Stimulated activated CD4-positive, alpha-beta T cell treated with anti-CD3 and anti-CD28 coated beads, Interleukin-4, amount 100 ng/mL, for 4 hours (primary cell): ENCODE measurements at regions not wholly inside any gene's neighbourhood (a gene's known extent, or its start where the extent isn't known, plus 50 kb on each side); places are given as distances from the start of the nearest gene placed in this dataset.

Experiments used
- DNase-seq, 2 experiments: peaks; one replicate each; pipeline ENCODE4 v3.0.0-alpha.2; 2020

DNA sequence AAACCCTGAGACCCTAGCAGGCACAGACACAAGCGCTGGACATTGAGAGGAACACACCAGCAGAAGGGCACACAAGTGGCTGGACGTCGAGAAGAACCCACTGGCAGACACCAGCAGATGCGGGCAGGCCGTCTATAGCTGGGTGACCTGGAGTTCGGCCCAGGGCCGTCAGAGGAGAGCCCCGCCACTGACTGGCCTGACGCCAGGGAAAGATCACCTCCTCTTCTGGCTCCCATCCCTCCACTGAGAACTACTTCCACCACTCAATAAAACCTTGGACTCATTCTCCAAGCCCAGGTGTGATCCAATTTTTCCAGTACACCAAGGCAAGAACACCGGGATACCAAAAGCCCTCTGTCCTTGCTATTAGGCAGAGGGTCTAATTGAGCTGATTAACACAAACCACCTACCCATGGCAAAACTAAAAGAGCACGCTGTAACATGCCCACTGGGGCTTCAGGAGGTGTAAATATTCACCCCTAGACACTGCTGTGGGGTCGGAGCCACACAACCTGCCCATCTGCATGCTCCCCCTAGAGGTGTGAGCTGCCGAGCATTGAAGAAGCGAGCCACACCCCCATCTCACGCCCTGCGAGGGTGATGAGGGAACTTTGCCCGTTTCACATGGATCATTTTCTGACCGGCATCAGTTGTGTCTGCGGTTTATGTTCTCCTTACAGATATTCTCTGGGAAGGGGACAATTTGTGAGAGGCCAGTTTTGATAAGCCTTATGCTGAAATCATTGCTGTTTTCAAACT lies 104.8 kb downstream of the HLX start:
- no peak for DNase-seq

DNA sequence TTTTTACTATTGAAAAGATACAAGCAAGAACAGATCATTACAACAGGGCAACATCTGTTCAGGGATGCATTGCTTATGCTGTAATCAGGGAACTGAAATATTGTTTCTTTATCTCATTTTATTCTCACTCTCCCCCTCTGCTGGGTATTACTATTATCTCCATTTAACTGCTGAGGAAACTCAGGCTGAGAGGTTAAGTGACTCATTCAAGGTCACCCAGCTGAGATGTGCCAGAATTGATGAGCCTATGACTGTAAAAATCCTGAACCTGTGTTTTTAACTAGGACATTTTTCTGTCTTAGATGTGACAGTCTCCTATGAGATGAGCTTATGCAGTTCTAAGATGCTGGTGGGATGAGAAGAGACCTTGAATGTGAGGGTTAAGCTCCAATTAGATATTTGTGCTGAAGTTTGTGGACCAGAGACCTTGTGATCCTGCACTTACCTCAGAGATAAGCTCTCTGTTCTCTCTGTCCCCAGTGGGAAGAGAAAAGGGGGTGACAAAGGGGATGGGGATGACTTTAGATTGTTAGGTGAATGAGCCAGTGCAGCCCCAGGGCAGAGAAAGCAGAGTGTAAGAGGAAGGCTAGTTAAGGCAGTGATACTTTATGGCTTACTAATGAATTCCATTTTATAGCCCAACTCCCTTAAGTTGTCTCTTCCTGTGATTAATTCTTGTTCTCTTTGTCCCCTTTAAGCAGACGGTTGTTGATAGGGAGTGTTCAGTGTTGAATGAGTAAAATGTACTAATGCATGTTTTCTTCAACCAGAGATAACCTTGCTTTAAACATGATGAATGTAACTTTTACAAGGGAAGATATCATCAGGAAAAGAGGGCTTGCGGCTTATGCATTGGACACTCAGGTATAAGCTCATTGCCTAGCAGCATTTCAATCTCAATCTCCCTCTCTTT lies 111.4 kb downstream of the HLX start:
- DNase-seq, result no peak

DNA sequence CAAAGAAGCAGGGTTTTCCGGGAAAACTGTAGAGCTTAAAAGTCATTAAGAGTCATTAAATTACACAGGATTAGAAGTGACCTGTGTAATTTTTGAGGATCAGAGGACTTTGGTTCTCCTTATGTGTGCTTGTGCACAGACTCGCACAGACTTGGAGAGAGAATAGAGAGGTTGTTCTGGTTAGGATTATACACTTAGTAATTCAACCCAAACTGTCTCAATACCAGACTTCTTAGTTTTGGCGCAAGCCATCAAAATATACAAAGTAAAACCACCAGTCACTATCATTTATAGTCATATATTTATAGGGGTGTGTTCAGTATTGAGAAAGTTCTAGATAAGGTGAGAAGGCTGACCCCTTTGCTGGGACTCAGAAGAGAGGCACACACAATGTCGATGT lies 112.3 kb downstream of the HLX start:
- no peak for DNase-seq

DNA sequence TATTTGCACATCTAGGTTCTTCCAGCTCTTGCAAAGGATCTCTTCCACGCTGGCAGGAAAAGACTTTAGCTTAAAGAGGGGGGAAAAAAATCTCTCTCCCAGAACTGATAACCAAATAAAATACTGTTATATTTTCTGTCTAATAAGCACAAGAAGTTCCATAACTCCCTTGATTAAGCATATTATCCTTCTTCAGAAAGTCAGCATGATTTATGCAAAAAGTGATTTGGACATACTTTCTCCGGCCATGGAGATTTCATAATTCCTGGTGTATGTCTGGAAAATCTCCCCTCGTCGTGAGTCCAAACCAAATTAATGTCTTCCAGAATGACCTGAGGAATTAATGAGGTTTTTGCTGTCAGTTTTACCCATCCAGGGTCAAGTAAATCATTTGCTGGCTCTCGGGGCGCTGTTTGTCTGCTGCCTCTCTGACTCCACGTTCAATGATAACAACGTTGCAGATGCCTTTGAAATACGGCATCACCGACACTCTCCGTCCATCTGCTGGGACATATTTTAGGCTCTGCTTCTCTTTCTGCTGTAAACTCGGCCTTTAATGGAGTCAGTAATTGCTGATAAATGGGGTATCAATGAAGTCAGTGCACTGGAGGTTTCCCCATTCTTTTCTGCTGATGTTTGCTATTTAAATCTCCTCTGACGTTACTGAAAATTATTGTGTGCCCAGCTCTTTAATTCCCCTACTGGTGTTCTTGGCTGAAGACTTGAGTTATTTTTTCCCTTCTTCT lies 112.9 kb downstream of the HLX start:
- no peak for DNase-seq

GRCh38 chr1:220992705-220993052 lies 113.4 kb downstream of the HLX start:
- no peak for DNase-seq

GRCh38 chr1:220994671-220995070 lies 115.4 kb downstream of the HLX start:
- no peak for DNase-seq

GRCh38 chr1:220997791-220998190 lies 118.5 kb downstream of the HLX start:
- DNase-seq, result no peak

DNA sequence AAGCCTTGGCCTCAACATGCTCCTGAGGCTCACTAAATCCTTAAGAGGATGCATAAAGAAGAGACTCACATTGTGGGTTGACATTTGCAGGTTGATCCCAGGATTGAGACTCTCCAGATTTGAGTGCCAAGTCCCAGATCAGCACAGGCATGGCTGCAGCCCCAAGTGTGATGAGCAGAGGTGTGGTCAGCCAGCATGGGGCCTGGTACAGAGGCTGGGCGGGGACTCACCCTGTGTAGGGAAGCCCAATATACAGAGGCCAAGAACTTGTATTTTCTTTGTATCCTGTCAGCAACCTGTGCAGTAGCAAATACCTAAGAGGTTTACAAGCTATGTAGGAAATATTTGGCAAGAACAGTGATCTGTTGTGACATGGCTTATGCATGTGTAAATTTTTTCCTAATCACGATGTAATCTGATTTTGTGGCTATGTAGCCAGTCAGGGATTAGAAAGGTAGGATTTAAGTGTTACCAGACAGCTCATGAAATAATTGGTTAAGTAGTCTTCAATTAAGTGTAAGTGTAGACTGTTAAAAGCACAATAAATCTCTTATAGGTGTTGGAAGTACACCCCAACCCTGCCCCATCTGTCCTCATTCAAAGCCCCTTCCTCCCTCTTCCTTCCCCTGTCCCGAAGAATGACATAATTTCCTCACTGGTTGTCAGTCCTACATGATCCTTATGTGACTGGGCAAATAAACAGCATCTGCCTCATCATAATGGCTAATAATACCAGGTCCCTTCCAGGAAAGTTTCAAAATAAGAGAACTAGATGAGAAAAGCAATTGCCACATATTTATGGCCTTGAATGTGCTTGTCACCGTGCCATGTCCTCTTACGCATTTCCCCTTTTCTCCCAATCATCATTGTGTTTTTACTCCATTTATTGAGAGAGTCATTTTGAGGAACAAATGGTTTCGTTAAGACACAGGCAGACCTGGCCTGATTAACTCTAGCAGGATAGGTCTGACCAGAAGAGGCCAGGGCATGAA lies 120.9 kb downstream of the HLX start:
- DNase-seq, result no peak

GRCh38 chr1:221001167-221001566 lies 121.9 kb downstream of the HLX start:
- no peak for DNase-seq

DNA sequence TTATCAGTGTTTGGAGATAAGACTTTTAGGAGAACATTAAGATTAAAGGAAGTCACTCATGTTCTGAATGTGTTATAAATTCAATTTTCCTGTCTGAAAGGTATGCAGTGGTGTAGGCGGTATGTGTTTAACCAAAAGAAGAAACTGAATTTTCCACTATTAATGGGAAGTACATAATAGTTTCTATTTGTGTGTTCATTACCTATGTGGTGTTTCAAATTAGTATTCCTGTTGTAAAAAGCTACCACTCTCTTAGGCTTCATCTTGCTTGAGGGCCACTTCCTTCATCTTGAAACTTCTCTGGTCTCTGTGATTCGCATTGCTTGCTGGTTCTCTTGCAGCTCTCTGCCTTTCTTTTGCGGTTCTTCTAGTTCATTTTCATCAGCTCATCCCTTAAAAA lies 123.4 kb downstream of the HLX start:
- DNase-seq, result no peak

- DNase-seq, result no peak
These were observed 131.9 kb downstream of the HLX start for GRCh38 chr1:221011145-221011544.

- DNase-seq, result no peak
These were observed 132.9 kb downstream of the HLX start for GRCh38 chr1:221012120-221012519.

- no peak for DNase-seq
These were observed 134.7 kb downstream of the HLX start for GRCh38 chr1:221013691-221014660.

DNA sequence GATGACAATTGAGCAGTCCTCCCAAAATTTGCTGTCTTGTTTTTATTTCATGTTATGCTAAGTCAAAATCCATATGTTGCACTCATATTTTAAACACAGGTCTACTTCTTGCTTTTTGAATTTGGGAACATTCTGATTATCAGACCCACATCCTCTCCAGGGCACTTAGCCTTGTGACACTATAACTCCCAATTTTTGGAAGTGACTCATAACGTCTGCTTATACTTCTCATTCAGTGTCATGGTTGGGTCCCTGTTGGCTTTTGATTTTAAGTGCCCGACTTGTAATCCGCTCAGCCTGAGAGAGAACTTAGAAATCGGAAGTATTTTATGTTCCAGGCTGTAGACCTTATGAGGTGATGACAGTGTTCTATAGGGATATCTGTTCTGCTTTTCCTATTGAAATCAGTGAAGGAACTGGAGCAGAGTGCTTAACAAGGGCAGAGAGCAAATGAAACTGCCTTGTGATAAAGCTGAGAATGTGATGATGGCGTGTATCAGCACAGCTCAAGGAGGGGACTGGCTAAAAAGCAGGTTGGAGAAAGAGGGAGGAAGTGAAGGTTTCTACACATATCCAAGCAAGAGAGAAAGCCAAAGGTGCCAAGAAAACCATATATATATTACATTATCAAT lies 136.0 kb downstream of the HLX start:
- DNase-seq, result no peak

- DNase-seq, result no peak
These were observed 137.5 kb downstream of the HLX start for GRCh38 chr1:221016751-221017150.

DNA sequence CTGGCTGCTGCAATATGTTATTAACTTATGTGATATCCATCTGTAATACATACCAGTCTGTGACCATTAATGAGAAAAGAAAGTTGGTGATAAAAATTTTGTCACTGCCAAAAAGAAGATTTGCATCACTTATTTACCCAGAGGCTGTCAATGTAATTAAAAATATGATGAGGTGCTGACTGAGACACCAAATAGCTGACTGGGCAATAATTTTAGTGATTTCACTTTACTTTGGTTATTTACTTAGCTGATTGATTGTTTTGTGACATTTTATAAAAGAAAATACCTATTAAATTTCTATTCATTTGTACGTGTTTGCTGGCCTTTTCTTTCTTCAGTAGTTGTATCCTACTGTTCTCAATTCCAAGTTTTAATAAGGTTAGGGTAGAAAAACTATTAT lies 139.2 kb downstream of the HLX start:
- DNase-seq, result no peak

DNA sequence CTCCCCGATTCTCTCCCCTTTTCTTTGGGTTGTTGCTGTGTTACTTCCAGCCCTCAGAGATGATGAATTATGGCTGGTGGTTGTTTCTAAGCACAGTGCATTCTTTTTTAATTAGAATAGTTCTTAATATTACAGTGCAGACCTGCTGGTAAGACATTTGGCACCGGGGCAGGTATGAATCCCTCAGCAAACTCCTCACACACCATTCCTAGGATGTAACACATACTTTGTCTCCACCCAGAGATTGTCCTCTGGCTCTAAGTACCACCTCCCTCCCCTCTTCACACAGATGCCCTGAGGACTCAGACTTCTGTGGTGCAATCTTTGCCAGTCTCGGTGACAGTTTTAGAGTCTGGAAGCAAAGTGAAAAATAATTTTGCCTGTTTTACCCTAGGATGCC lies 143.1 kb downstream of the HLX start:
- DNase-seq, result no peak

DNA sequence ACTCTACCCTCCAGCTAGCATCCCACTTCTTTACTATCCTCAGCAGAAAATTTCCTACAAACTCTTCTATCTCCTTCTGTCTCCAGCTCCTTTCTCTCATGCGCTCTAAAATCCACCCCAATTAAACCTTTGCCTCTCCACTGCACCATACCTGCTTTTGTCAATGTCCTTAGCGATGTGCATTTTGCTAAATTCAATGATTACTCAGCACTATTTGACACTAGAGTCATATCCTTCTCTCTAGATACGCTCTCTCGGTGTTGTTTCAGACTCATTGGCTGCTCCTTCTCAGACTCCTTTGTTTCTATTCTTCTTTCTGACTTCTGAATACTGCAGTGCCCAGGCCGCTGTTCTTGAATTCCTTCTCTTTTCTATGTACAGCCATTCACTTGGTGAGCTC lies 144.2 kb downstream of the HLX start:
- no peak for DNase-seq

GRCh38 chr1:221025501-221025900 lies 146.3 kb downstream of the HLX start:
- DNase-seq, result no peak

DNA sequence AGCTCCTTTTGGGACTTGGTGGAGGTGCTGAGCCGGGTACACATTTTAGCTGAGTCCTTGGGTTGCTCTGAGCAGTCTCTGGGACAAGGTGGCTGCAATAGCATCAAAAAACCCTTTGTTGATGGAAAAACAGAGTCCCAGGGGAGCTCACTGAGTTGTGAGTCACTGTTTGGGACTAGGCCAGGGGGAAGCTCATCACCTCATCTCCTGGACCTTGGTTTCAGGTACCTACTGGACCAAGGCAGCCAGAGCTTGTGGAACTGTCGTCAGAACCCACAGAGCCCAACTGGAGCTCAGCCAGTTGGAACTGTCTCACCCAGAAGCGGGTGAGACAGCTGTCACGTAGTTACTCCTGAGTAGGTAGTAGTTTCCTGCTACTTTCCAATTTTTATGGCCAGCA lies 146.7 kb downstream of the HLX start:
- no peak for DNase-seq
